Ishikawa (cell line): ENCODE measurements at regions not wholly inside any gene's neighbourhood (a gene's known extent, or its start where the extent isn't known, plus 50 kb on each side); places are given as distances from the start of the nearest gene placed in this dataset.

Experiments
- CEBPB ChIP-seq: IDR thresholded peaks from 2 replicates; pipeline ENCODE4 v1.6.1; 2012
- CREB1 ChIP-seq: IDR thresholded peaks from 2 replicates; pipeline ENCODE4 v1.6.1; 2012; ENCODE audit warnings: low read depth
- EGR1 ChIP-seq: IDR thresholded peaks from 2 replicates; pipeline ENCODE4 v1.6.1; 2012
- EP300 ChIP-seq: IDR thresholded peaks from 2 replicates; pipeline ENCODE4 v1.6.1; 2012; ENCODE audit warnings: borderline replicate concordance
- FOXM1 ChIP-seq: IDR thresholded peaks from 2 replicates; pipeline ENCODE4 v1.6.1; 2012; ENCODE audit warnings: low read depth, borderline replicate concordance
- NFIC ChIP-seq: IDR thresholded peaks from 2 replicates; pipeline ENCODE4 v1.6.1; 2012
- RAD21 ChIP-seq: IDR thresholded peaks from 2 replicates; pipeline ENCODE4 v1.6.1; 2012; ENCODE audit warnings: low read depth
- TAF1 ChIP-seq: IDR thresholded peaks from 2 replicates; pipeline ENCODE4 v1.6.1; 2012; ENCODE audit warnings: low read depth, mild to moderate bottlenecking
- TCF12 ChIP-seq: IDR thresholded peaks from 2 replicates; pipeline ENCODE4 v1.6.1; 2012; ENCODE audit warnings: low read depth
- TEAD4 ChIP-seq: IDR thresholded peaks from 2 replicates; pipeline ENCODE4 v1.6.1; 2012
- YY1 ChIP-seq: IDR thresholded peaks from 2 replicates; pipeline ENCODE4 v1.6.1; 2012; ENCODE audit warnings: low read depth
- ZBTB7A ChIP-seq: IDR thresholded peaks from 2 replicates; pipeline ENCODE4 v1.6.1; 2012; ENCODE audit warnings: low read depth
- TF ChIP-seq, protein P1 (sequence below): IDR thresholded peaks from 2 replicates; pipeline ENCODE4 v1.6.1; 2012
- TF ChIP-seq, protein P2 (sequence below): IDR thresholded peaks from 2 replicates; pipeline ENCODE4 v1.6.1; 2012
- TF ChIP-seq, protein P3 (sequence below): IDR thresholded peaks from 2 replicates; pipeline ENCODE4 v1.6.1; 2012; ENCODE audit warnings: low read depth, mild to moderate bottlenecking

- no peak for TF ChIP-seq EP300
- no peak for TF ChIP-seq TCF12
- no peak for TF ChIP-seq TEAD4
Observed at GRCh38 chr4:72689923-72690322, 120.9 kb upstream of the ADAMTS3 start.

DNA sequence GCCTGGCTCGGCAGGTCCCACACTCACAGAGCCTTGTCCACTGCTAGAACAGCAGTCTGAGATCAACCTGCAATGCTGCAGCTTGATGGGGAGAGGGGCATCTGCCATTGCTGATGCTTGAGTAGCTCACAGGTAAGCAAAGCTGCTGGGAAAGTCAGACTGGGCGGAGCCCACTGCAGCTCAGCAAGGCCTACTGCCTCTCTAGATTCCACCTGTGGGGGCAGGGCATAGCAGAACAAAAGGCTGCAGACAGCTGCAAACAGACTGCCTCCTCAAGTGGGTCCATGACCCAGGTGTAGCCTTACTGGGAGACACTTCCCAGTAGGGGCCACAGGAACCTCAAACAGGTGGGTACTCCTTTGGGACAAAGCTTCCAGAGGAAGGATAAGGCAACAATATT is 110.6 kb upstream of the ADAMTS3 start:
- TF ChIP-seq TAF1 = no peak
- TF ChIP-seq, protein P1, sequence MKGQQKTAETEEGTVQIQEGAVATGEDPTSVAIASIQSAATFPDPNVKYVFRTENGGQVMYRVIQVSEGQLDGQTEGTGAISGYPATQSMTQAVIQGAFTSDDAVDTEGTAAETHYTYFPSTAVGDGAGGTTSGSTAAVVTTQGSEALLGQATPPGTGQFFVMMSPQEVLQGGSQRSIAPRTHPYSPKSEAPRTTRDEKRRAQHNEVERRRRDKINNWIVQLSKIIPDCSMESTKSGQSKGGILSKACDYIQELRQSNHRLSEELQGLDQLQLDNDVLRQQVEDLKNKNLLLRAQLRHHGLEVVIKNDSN = no peak
- no peak for TF ChIP-seq RAD21
- TF ChIP-seq EGR1 = no peak

DNA sequence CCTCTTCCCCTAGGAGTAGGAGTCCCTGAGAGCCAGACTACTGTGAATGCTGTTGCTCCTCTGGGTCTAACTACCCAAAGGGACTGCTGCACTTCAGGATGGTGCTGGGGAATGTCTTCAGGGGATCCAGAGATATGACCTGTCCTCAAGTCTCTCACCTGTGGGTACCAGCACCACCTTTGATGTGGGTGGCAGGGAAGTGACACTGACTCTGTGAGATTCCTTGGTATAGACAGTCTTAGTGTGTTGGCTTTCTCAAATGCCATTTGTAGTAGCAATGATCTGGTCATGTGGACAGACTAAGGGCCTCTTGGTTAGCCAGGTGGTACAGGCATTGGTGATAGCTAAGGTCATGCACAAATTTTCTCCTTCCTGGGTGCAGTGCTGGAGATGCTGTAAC is 108.9 kb upstream of the ADAMTS3 start:
- TF ChIP-seq RAD21 = no peak
- no peak for TF ChIP-seq NFIC
- TF ChIP-seq CREB1 = no peak
- no peak for TF ChIP-seq TCF12
- TF ChIP-seq TEAD4 = no peak

DNA sequence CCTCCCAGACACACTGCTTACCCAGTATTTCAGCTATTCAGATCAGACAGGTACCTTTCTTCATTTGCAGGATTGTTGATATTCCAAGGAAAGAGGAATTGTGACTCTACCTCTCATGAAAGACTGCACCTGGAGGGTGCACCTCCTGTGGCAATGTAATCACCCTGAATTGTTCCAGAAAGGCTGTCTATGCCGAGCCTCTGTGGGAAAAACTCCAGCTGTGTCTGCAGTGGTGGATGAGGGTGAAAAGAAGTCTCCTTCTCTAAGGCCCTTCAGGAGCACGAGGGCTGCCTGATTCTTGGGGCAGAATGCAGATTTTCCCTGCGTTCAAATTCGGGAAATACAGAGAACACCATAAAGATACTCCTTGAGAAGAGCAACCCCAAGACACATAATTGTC is 108.2 kb upstream of the ADAMTS3 start:
- TF ChIP-seq, protein P2, sequence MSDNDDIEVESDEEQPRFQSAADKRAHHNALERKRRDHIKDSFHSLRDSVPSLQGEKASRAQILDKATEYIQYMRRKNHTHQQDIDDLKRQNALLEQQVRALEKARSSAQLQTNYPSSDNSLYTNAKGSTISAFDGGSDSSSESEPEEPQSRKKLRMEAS = no peak
- no peak for TF ChIP-seq CREB1
- TF ChIP-seq ZBTB7A = no peak
- TF ChIP-seq, protein P1 = no peak
- TF ChIP-seq, protein P3, sequence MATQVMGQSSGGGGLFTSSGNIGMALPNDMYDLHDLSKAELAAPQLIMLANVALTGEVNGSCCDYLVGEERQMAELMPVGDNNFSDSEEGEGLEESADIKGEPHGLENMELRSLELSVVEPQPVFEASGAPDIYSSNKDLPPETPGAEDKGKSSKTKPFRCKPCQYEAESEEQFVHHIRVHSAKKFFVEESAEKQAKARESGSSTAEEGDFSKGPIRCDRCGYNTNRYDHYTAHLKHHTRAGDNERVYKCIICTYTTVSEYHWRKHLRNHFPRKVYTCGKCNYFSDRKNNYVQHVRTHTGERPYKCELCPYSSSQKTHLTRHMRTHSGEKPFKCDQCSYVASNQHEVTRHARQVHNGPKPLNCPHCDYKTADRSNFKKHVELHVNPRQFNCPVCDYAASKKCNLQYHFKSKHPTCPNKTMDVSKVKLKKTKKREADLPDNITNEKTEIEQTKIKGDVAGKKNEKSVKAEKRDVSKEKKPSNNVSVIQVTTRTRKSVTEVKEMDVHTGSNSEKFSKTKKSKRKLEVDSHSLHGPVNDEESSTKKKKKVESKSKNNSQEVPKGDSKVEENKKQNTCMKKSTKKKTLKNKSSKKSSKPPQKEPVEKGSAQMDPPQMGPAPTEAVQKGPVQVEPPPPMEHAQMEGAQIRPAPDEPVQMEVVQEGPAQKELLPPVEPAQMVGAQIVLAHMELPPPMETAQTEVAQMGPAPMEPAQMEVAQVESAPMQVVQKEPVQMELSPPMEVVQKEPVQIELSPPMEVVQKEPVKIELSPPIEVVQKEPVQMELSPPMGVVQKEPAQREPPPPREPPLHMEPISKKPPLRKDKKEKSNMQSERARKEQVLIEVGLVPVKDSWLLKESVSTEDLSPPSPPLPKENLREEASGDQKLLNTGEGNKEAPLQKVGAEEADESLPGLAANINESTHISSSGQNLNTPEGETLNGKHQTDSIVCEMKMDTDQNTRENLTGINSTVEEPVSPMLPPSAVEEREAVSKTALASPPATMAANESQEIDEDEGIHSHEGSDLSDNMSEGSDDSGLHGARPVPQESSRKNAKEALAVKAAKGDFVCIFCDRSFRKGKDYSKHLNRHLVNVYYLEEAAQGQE = no peak
- no peak for TF ChIP-seq FOXM1
- no peak for TF ChIP-seq YY1
- no peak for TF ChIP-seq EP300
- no peak for TF ChIP-seq EGR1
- no peak for TF ChIP-seq NFIC

GRCh38 chr4:72671980-72672379 is 103.0 kb upstream of the ADAMTS3 start:
- TF ChIP-seq RAD21 = no peak
- TF ChIP-seq, protein P3 = no peak
- TF ChIP-seq EP300 = no peak
- TF ChIP-seq EGR1 = no peak
- TF ChIP-seq TAF1 = no peak
- TF ChIP-seq NFIC = no peak

DNA sequence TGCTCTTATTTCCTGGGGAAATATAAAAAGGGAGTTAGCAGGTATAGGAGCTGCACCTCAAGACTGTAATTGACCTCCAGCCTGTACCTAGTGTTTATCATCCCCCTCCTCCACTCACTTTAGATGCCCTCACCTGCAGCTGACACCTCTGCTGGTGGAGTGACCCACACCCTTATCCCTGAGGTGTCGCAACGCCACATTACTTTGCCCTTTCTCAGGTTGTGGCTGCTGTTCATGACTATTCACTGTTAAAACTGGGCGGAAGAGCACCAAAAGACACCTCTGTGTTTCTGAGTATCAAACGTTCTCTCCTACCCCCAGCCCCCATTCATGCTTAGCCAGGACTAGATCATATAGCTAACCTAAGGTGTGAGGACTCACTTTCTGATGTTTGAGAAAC is 101.5 kb upstream of the ADAMTS3 start:
- TF ChIP-seq TAF1 = no peak
- no peak for TF ChIP-seq CEBPB
- no peak for TF ChIP-seq FOXM1
- TF ChIP-seq, protein P1 = no peak
- no peak for TF ChIP-seq YY1
- TF ChIP-seq TEAD4 = no peak
- no peak for TF ChIP-seq EGR1
- TF ChIP-seq NFIC = no peak
- TF ChIP-seq RAD21 = no peak
- TF ChIP-seq ZBTB7A = no peak
- TF ChIP-seq, protein P2 = no peak
- TF ChIP-seq, protein P3 = no peak
- TF ChIP-seq TCF12 = no peak
- TF ChIP-seq CREB1 = no peak
- no peak for TF ChIP-seq EP300
